HAP-1 (cell line): ENCODE measurements at regions not wholly inside any gene's neighbourhood (a gene's known extent, or its start where the extent isn't known, plus 50 kb on each side); places are given as distances from the start of the nearest gene placed in this dataset.
A peak's percentile ranks its signal among the peaks of the same experiment; 100 is the strongest.

ENCODE experiments used
- DNase-seq, 2 experiments: peaks; one replicate each; pipeline ENCODE4 v3.0.0-alpha.2; 2016 to 2020; ENCODE audit warnings: low spot score in 2 of 2
- H3K27me3 ChIP-seq: fragments of 250-450 bp; sonication (Bioruptor Pico); 2 replicates; pipeline ENCODE4 v1.5.1; 2020; ENCODE audit warnings: low read depth, mild to moderate bottlenecking, moderate library complexity
- H3K36me3 ChIP-seq: fragments of 250-450 bp; sonication (Bioruptor Pico); replicated peaks from 2 replicates; pipeline ENCODE4 v1.5.1; 2020; ENCODE audit warnings: mild to moderate bottlenecking
- H3K4me1 ChIP-seq: fragments of 250-450 bp; sonication (Bioruptor Pico); 2 replicates; pipeline ENCODE4 v1.5.1; 2020; ENCODE audit warnings: mild to moderate bottlenecking
- H3K4me3 ChIP-seq: fragments of 250-450 bp; sonication (Bioruptor Pico); 2 replicates; pipeline ENCODE4 v1.5.1; 2020; ENCODE audit warnings: mild to moderate bottlenecking, moderate library complexity
- H3K9me3 ChIP-seq: fragments of 250-450 bp; sonication (Bioruptor Pico); 2 replicates; pipeline ENCODE4 v1.5.1; 2020; ENCODE audit warnings: mild to moderate bottlenecking, moderate library complexity
- in situ Hi-C: fragments of 300-500 bp; cut with MboI; formaldehyde crosslinking; loops from 3 replicates; pipeline ENCODE4 v1.14.3; 2020; ENCODE audit warnings: low sequenced_read_pairs, inconsistent platforms, mixed read lengths

DNA sequence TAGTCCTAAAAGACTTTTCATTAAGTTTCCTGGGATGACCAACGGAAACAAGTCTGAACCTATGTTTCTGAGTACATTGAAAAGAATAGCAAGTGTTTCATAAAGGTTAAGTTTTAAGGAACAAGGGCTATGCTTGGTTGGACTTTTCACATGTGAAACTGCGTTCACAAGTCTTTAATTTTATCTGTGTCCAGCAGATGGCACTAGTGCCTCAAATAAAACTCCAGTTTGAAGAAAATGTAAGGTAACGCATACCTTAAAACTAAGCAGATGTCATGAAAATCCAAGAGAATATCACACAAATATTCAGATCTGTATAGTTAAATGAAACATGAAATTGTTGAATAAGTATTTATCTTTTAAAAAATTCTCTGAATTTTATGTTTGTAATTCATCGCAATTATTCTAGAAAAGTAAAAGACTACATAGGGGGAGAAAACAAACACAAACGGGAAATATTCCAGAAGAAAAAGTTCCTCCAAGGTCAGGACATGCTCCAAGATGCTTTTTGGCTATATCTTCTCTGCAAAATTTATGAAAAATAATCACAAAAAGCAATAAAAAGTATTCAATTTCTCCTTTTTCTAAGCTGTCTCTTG is 89.6 kb upstream of the MAD2L1 start:
- H3K9me3 ChIP-seq: no peaks in the 10 kb centered on the region
- DNase-seq: peak; percentile 55 to 59
- peaks cover 11% of the 10 kb centered on the region for H3K4me1 ChIP-seq
- no peak overlapping the region for H3K4me3 ChIP-seq
- in situ Hi-C loops: loop anchor here (25.0 kb wide), 1 partner anchor 931 kb away; no protein-coding TSS in a partner anchor
- H3K36me3 ChIP-seq: no peaks in the 10 kb centered on the region
- no peaks in the 10 kb centered on the region for H3K27me3 ChIP-seq

- no peaks in the 10 kb centered on the region for H3K27me3 ChIP-seq
- H3K4me1 ChIP-seq: peaks cover 11% of the 10 kb centered on the region
- DNase-seq: no peak
- H3K4me3 ChIP-seq: no peak overlapping the region
- no peaks in the 10 kb centered on the region for H3K9me3 ChIP-seq
- in situ Hi-C loops: loop anchor here (25.0 kb wide), 1 partner anchor 932 kb away; no protein-coding TSS in a partner anchor
- H3K36me3 ChIP-seq: no peaks in the 10 kb centered on the region
These were observed 88.6 kb upstream of the MAD2L1 start for GRCh38 chr4:120155287-120155686.

DNA sequence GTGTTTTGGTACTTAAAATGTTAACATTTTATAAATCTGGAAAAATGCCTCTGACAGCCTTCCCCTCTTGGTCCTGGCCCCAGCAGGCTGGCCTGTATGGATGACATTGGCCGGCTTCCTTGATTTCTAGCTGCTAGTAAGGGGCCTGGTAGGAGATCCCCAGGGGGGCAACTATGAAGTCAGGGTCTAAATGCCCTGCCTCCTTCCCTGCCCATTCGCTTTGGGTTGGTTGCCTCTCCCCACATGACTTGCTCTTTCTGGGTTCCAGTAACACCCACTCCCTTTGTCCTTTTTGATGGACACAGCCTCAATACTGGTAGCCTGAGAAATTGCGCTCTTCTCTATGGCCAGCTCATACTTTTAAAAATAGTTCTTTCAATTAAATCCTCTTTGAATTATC is 78.0 kb upstream of the MAD2L1 start:
- Histone ChIP-seq H3K9me3 (no peaks in the 10 kb centered on the region), H3K36me3 (no peaks in the 10 kb centered on the region)
- in situ Hi-C loops: no loop called here

DNA sequence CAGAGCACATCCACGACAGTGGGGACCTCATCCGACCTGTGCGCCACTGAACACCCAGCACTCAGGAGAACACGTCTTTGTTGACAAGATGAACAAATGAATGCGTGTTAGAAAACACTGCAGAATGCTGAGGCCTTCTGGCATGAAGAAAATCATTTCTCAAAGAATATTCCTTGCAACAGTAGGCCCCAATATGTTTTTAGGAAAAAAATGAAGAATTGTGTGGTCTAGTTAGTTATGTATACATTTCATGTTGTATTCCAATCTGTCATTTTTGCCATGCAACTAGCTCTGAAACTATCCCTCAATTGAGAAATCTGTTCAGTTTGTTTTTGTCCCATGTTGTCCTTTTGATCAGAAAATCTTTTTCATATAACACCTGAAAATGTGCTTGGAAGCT is 77.4 kb upstream of the MAD2L1 start:
- no peaks in the 10 kb centered on the region for H3K9me3 ChIP-seq
- DNase-seq: no peak
- no peaks in the 10 kb centered on the region for H3K4me1 ChIP-seq
- in situ Hi-C loops: no loop called here
- H3K27me3 ChIP-seq: peaks cover 3% of the 10 kb centered on the region; the same call in 1 of the 2 replicates
- H3K4me3 ChIP-seq: no peak overlapping the region
- no peaks in the 10 kb centered on the region for H3K36me3 ChIP-seq

More for the DNA sequence above, 78.0 kb upstream of the MAD2L1 start:
- H3K4me1 ChIP-seq: no peaks in the 10 kb centered on the region
- H3K4me3 ChIP-seq: no peak overlapping the region
- no peak for DNase-seq
- H3K27me3 ChIP-seq: peaks cover 3% of the 10 kb centered on the region; the same call in 1 of the 2 replicates

DNA sequence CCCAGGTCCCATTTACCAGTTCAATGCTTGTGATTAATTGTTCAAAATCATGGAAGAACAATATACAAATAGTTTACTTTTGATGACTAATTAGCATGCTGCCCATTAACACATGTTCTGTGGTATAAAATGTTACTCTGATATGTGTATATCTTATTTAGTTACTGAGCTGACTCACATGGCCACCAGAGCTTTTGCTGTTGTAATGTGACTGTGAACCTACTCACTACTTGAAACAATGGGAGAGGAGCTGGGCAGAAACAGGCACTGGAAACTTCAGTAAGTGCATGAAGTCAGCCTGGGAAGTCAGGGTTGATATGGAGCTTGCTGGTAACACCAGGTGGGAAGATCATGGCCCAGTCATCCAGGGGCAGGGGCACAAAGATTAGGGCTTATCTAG is 72.7 kb upstream of the MAD2L1 start:
- Histone ChIP-seq H3K9me3 (no peaks in the 10 kb centered on the region), H3K36me3 (no peaks in the 10 kb centered on the region), H3K4me3 (no peak overlapping the region), H3K27me3 (no peaks in the 10 kb centered on the region), H3K4me1 (no peaks in the 10 kb centered on the region)
- DNase-seq: no peak
- in situ Hi-C loops: no loop called here

DNA sequence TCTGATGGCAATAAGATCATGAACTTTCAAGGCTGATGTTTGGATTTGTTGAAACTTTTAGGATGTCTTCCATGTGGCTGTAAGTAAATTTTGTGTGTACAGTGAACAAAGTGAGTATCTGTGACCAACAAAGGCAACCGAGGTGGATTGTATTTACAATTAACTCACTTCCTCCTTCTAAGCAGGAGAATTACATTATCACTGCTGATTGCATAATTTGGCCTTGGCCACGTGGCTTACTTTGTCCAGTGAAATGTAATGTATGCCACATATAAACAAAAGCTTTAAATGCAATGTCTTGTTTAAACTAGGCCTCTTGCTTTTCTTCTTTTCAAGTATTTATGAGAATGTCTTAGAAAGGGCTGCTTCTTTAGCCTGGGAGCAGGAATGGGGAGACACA is 66.3 kb upstream of the MAD2L1 start:
- Histone ChIP-seq H3K4me3 (no peak overlapping the region), H3K4me1 (no peaks in the 10 kb centered on the region), H3K27me3 (no peaks in the 10 kb centered on the region), H3K36me3 (no peaks in the 10 kb centered on the region), H3K9me3 (no peaks in the 10 kb centered on the region)
- no peak for DNase-seq
- in situ Hi-C loops: no loop called here

DNA sequence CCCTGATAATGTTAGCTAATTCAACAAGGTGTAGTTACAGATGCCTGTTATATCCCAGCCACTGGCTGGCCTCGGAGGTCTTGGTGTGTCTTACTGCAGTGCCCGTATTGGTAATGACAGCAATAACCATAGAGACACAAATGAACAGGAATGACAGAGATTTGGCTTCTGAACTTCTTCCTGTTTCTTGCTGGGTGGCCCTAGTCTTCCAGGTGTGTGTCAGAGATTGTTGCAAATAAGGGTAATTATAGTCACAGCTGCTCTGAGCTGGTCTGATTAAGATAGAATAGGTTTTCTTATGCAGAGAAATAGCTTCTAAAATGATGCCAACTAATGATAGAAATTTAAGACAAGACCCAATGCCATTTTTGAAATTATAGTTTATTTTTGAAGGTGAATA is 64.1 kb upstream of the MAD2L1 start:
- H3K36me3 ChIP-seq: no peaks in the 10 kb centered on the region
- no peaks in the 10 kb centered on the region for H3K27me3 ChIP-seq
- H3K4me3 ChIP-seq: no peak overlapping the region
- no peak for DNase-seq
- in situ Hi-C loops: no loop called here
- no peaks in the 10 kb centered on the region for H3K9me3 ChIP-seq
- H3K4me1 ChIP-seq: no peaks in the 10 kb centered on the region
